ENCODE measurements at regions not wholly inside any gene's neighbourhood (a gene's known extent, or its start where the extent isn't known, plus 50 kb on each side); places are given as distances from the start of the nearest gene placed in this dataset.
"Not testable (repeated sequence)": the region's sequence is repeated elsewhere in the genome, so short reads cannot be mapped to it uniquely, and the experiment has no call there.

DNA sequence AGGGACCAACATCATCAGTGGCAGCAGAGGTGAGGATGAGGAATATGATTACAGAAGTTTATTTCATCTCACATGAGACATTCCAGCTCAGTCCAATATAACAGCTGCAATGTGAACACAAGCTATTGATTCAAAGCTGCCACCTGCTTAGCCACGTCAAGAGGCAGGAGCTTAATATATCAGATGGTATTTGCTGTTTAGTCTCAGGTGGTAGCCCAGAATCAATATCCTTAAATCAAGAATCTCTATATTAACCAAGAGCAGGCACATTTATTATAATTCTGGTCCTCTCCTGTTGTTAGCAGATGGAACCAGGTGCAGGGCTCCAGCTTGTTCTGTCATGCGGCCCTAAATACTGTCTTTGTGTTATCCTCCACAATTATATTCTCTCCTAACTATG lies 431.6 kb downstream of the ICE1 start:
- Histone ChIP-seq H3K4me3 (ENCODE audit: low read length) (no peak overlapping the region), H3K36me3 (ENCODE audit: insufficient read depth, low read length) (no peaks in the 10 kb centered on the region), H3K4me1 (ENCODE audit: insufficient read depth, low read length) (no peaks in the 10 kb centered on the region), H3K27ac (ENCODE audit: low read depth, low read length) (no peak overlapping the region), H3K9me3 (ENCODE audit: insufficient read depth, low read depth, low read length) (no peaks in the 10 kb centered on the region), H3K27me3 (ENCODE audit: insufficient read depth, low read length) (no peaks in the 10 kb centered on the region), H3K9ac (ENCODE audit: low read depth, low read length) (no peak overlapping the region)
- 83% methylated on average over 2 of the region's 2 CpGs for WGBS

DNA sequence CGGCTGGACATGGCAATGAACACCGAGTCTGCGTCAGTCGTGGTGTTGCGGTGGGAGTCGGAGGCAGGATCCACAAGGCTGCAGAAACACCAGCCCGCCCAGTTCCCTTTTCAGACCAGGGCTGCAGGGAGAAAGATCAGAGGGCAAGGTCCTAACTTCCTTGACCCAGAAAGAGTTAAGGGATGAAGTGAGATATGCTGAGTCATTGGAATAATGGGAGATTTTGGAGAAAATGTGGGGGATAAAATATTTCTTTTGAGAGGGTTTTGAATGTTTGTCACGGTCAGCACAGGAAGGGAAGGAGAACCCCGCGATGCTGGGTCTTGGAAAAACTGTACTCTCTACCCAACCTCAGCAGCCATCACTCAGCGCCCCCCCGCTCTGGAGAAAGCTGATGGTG lies 416.0 kb downstream of the ICE1 start:
- WGBS = 97% methylated on average over 10 of the region's 12 CpGs
- H3K27ac ChIP-seq (ENCODE audit: low read depth, low read length) = no peak overlapping the region
- H3K4me1 ChIP-seq (ENCODE audit: insufficient read depth, low read length) = no peaks in the 10 kb centered on the region
- no peaks in the 10 kb centered on the region for H3K27me3 ChIP-seq (ENCODE audit: insufficient read depth, low read length)
- H3K4me3 ChIP-seq (ENCODE audit: low read length) = no peak overlapping the region
- H3K36me3 ChIP-seq (ENCODE audit: insufficient read depth, low read length) = no peaks in the 10 kb centered on the region
- no peak overlapping the region for H3K9ac ChIP-seq (ENCODE audit: low read depth, low read length)
- H3K9me3 ChIP-seq (ENCODE audit: insufficient read depth, low read depth, low read length) = no peaks in the 10 kb centered on the region

DNA sequence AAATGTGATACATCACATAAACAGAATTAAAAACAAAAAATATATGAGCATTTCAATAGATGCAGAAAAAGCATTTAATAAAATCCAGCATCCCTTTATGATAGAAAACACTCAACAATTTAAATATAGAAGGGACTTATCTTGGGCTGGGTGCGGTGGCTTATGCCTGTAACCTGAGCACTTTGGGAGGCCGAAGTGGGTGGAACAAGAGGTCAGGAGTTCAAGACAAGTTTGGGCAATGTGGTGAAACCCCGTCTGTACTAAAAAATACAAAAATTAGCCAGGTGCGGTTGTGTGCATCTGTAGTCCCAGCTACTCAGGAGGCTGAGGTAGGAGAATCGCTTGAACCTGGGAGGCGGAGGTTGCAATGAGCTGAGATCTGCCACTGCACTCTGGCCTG lies 409.1 kb downstream of the ICE1 start:
- H3K27ac ChIP-seq (ENCODE audit: low read depth, low read length); H3K4me1 ChIP-seq (ENCODE audit: insufficient read depth, low read length); H3K36me3 ChIP-seq (ENCODE audit: insufficient read depth, low read length); H3K9me3 ChIP-seq (ENCODE audit: insufficient read depth, low read depth, low read length); H3K27me3 ChIP-seq (ENCODE audit: insufficient read depth, low read length); H3K9ac ChIP-seq (ENCODE audit: low read depth, low read length); H3K4me3 ChIP-seq (ENCODE audit: low read length): not testable (repeated sequence)
- 95% methylated on average over 6 of the region's 6 CpGs for WGBS

DNA sequence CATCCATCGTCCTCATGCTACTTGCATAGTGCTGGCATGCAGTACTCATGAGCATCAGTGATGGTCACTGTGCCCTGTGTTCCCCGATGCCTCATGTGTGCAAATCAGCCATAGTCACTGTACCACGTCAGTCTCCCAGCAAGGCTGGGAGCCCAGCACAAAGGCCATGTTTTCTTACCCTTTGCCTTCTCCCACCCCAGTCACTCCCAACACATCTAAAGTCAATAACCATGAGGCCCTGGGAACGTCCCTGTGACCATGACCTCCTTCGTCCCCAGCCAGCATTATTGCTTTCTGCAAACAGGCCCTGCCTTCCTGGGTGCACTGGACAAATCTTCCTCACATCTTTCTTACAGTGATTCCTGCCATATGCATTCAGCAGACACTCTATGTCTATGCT lies 406.1 kb downstream of the ICE1 start:
- Histone ChIP-seq H3K27ac (ENCODE audit: low read depth, low read length) (no peak overlapping the region), H3K27me3 (ENCODE audit: insufficient read depth, low read length) (no peaks in the 10 kb centered on the region), H3K4me3 (ENCODE audit: low read length) (no peak overlapping the region), H3K4me1 (ENCODE audit: insufficient read depth, low read length) (no peaks in the 10 kb centered on the region), H3K36me3 (ENCODE audit: insufficient read depth, low read length) (no peaks in the 10 kb centered on the region), H3K9ac (ENCODE audit: low read depth, low read length) (no peak overlapping the region), H3K9me3 (ENCODE audit: insufficient read depth, low read depth, low read length) (no peaks in the 10 kb centered on the region)
- 96% methylated on average over 5 of the region's 5 CpGs for WGBS

DNA sequence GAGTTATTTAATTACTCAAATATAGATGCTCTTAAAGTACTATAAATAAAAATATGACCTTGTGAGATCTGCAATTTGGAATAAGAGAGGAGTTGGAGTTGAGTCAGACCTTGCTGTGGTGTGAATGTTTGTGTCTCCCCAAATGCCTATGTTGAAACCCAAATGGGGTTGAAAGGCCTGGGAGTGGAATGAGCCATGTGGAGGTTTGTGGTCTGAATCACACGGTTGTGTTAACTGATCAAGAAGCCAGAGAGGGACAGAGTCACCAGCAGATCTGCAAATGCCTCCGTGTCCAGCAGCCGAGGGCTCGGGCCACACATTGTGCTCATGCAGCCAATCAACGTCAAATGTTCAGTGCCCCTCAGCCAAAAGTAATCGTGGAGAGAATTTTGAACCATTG lies 404.4 kb downstream of the ICE1 start:
- Histone ChIP-seq H3K4me3 (ENCODE audit: low read length) (no peak overlapping the region), H3K27me3 (ENCODE audit: insufficient read depth, low read length) (no peaks in the 10 kb centered on the region), H3K4me1 (ENCODE audit: insufficient read depth, low read length) (no peaks in the 10 kb centered on the region), H3K9me3 (ENCODE audit: insufficient read depth, low read depth, low read length) (no peaks in the 10 kb centered on the region), H3K27ac (ENCODE audit: low read depth, low read length) (no peak overlapping the region), H3K36me3 (ENCODE audit: insufficient read depth, low read length) (no peaks in the 10 kb centered on the region), H3K9ac (ENCODE audit: low read depth, low read length) (no peak overlapping the region)
- 92% methylated on average over 6 of the region's 6 CpGs for WGBS

DNA sequence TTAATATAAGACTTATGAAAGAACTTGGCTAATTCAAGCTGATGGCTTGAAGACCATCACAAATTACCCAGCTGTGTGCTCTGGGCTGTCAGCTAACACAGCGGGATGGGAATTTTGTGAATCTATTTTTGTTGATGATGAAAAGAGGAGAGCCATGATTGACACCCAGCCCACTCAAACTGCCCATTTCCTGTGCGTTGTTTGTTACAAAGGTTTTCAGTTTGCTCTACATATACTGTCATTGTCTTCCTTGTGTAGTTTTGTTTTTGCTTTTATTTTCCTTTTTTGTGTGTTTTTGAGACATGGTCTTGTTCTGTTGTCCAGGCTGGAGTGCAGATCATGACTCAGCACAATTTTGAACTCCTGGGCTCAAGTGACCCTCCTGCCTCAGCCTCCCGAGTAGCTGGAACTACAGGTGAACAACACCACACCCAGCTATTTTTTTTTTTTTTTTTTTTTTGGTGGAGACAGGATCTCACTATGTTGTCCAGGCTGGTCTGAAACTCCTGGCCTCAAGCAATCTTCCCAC lies 400.3 kb downstream of the ICE1 start:
- H3K36me3 ChIP-seq (ENCODE audit: insufficient read depth, low read length) = no peaks in the 10 kb centered on the region
- no peak overlapping the region for H3K4me3 ChIP-seq (ENCODE audit: low read length)
- H3K9me3 ChIP-seq (ENCODE audit: insufficient read depth, low read depth, low read length) = no peaks in the 10 kb centered on the region
- WGBS = 100% methylated on average over 1 of the region's 3 CpGs
- H3K9ac ChIP-seq (ENCODE audit: low read depth, low read length) = no peak overlapping the region
- H3K27me3 ChIP-seq (ENCODE audit: insufficient read depth, low read length) = no peaks in the 10 kb centered on the region
- H3K4me1 ChIP-seq (ENCODE audit: insufficient read depth, low read length) = no peaks in the 10 kb centered on the region
- H3K27ac ChIP-seq (ENCODE audit: low read depth, low read length) = no peak overlapping the region

DNA sequence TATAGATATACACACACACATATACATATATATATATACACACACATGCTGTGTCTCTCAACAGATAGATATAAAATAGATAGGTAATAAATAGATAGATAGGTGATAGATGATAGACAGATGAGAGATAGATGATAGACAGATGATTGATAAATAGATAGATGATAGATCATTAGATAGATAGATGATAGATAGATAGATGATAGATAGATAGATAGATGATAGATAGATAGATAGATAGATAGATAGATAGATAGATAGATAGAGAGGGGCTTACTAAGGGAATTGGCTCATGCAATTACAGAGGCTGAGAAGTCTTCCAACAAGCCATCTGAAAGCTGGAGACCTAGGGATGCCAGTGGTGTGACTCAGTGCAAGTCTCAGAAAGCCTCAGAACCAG lies 394.5 kb downstream of the ICE1 start:
- H3K4me1 ChIP-seq (ENCODE audit: insufficient read depth, low read length) = no peaks in the 10 kb centered on the region
- no peaks in the 10 kb centered on the region for H3K9me3 ChIP-seq (ENCODE audit: insufficient read depth, low read depth, low read length)
- H3K36me3 ChIP-seq (ENCODE audit: insufficient read depth, low read length) = no peaks in the 10 kb centered on the region
- no peak overlapping the region for H3K4me3 ChIP-seq (ENCODE audit: low read length)
- no peak overlapping the region for H3K9ac ChIP-seq (ENCODE audit: low read depth, low read length)
- H3K27me3 ChIP-seq (ENCODE audit: insufficient read depth, low read length) = no peaks in the 10 kb centered on the region
- no peak overlapping the region for H3K27ac ChIP-seq (ENCODE audit: low read depth, low read length)

DNA sequence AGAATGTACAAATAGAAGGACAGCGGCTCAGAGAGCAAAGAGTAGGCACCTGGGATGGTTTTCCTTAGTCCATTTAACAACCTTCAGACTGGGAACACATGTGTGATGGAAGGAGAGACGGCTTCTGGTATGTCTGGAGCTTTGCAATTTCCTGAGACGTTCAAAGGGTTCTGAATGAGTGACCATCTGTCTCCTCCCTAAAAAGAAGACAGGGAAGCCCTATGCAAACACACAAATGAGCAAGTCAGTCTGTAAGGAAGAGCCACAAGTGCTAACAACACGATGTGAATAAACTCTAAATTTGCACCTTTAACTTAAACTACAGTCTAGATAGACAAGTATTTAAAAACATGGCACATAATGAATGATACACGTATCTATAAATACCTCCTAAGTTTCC lies 391.0 kb downstream of the ICE1 start:
- no peak overlapping the region for H3K9ac ChIP-seq (ENCODE audit: low read depth, low read length)
- H3K4me3 ChIP-seq (ENCODE audit: low read length) = no peak overlapping the region
- WGBS = 88% methylated on average over 5 of the region's 5 CpGs
- H3K9me3 ChIP-seq (ENCODE audit: insufficient read depth, low read depth, low read length) = no peaks in the 10 kb centered on the region
- no peak overlapping the region for H3K27ac ChIP-seq (ENCODE audit: low read depth, low read length)
- no peaks in the 10 kb centered on the region for H3K4me1 ChIP-seq (ENCODE audit: insufficient read depth, low read length)
- H3K27me3 ChIP-seq (ENCODE audit: insufficient read depth, low read length) = no peaks in the 10 kb centered on the region
- H3K36me3 ChIP-seq (ENCODE audit: insufficient read depth, low read length) = no peaks in the 10 kb centered on the region

DNA sequence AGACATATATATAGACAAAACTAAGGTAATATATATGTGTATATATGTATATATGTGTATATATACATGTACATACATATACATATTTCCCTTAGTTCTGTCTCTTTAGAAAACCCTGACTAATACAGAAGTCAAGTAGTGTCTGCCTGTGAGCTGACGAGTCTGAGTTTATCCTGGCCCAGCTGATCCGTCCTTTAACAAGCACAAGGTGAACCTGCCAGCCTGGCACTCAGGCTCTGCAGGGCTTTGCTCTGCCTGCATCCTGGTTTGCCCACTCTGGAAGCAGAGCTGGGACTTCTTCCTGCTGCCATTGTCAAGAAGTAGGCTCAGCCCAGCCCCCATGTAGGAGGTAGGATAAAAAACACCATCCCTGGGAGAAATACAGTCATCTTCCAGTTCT lies 388.0 kb downstream of the ICE1 start:
- WGBS = 93% methylated on average over 2 of the region's 2 CpGs
- Histone ChIP-seq H3K27ac (ENCODE audit: low read depth, low read length) (no peak overlapping the region), H3K36me3 (ENCODE audit: insufficient read depth, low read length) (no peaks in the 10 kb centered on the region), H3K9ac (ENCODE audit: low read depth, low read length) (no peak overlapping the region), H3K27me3 (ENCODE audit: insufficient read depth, low read length) (no peaks in the 10 kb centered on the region), H3K9me3 (ENCODE audit: insufficient read depth, low read depth, low read length) (no peaks in the 10 kb centered on the region), H3K4me1 (ENCODE audit: insufficient read depth, low read length) (no peaks in the 10 kb centered on the region), H3K4me3 (ENCODE audit: low read length) (no peak overlapping the region)

DNA sequence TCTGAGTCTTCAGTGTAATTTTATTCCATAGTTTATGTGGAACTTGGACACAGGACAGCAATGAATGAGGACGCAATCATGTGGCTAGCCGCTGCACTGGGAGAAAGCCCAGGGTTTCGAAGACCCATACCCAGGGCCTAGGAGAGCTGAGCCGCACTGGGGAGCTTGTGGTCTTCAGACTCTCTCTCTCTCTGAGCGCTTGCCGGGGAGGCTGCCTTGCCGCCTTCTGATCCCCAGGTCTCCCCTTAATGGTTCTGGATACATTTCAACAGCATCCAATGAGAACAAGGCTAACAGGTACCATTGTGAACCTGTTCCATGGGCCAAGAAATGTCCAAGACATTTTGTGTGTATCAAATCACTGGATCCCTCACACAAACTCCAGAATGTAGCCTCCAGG lies 383.4 kb downstream of the ICE1 start:
- no peaks in the 10 kb centered on the region for H3K27me3 ChIP-seq (ENCODE audit: insufficient read depth, low read length)
- no peaks in the 10 kb centered on the region for H3K4me1 ChIP-seq (ENCODE audit: insufficient read depth, low read length)
- H3K4me3 ChIP-seq (ENCODE audit: low read length) = no peak overlapping the region
- no peaks in the 10 kb centered on the region for H3K9me3 ChIP-seq (ENCODE audit: insufficient read depth, low read depth, low read length)
- no peak overlapping the region for H3K27ac ChIP-seq (ENCODE audit: low read depth, low read length)
- H3K9ac ChIP-seq (ENCODE audit: low read depth, low read length) = no peak overlapping the region
- no peaks in the 10 kb centered on the region for H3K36me3 ChIP-seq (ENCODE audit: insufficient read depth, low read length)
- 95% methylated on average over 7 of the region's 7 CpGs for WGBS

DNA sequence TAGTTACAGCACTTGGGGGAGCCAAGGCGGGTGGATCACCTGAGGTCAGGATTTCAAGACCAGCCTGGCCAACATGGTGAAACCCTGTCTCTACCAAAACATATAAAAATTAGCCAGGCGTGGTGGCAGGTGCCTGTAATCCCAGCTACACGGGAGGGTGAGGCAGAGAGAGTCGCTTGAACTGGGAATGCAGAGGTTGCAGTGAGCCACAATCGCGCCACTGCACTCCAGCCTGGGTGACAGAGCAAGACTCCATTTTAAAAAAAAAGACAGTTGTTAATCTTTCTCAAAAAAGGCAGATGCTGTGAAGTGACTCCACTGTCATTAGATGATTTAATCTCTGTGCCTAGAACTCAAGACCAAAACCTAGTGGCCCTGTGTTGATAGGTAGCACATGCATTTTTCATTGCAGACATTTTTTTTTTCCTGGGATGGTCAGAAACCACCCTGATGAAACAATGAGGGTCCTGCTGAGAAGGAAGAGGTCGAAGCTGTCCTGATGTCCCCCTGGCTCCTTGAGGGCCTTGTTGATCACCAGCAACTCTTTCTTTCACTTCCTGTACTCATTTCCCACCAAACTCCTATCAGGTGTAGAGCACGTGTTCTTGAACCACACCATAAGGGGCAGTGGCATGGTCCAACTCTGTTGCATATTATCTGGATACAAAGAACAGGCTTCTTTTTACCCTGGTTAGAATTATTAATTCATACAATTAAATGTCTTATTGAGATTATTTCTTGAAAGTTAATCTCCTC lies 382.2 kb downstream of the ICE1 start:
- Histone ChIP-seq H3K36me3 (ENCODE audit: insufficient read depth, low read length) (no peaks in the 10 kb centered on the region), H3K27ac (ENCODE audit: low read depth, low read length) (no peak overlapping the region), H3K4me3 (ENCODE audit: low read length) (no peak overlapping the region), H3K4me1 (ENCODE audit: insufficient read depth, low read length) (no peaks in the 10 kb centered on the region), H3K9me3 (ENCODE audit: insufficient read depth, low read depth, low read length) (no peaks in the 10 kb centered on the region), H3K27me3 (ENCODE audit: insufficient read depth, low read length) (no peaks in the 10 kb centered on the region), H3K9ac (ENCODE audit: low read depth, low read length) (no peak overlapping the region)
- 96% methylated on average over 8 of the region's 8 CpGs for WGBS

Measured in HUES64 (cell line).